Stimulated activated CD4-positive, alpha-beta T cell treated with anti-CD3 and anti-CD28 coated beads, Interleukin-2, amount 100 ng/mL, for 4 hours (primary cell): ENCODE measurements at regions not wholly inside any gene's neighbourhood (a gene's known extent, or its start where the extent isn't known, plus 50 kb on each side); places are given as distances from the start of the nearest gene placed in this dataset.
"Not testable (repeated sequence)": the region's sequence is repeated elsewhere in the genome, so short reads cannot be mapped to it uniquely, and the experiment has no call there.

Experiments
- DNase-seq: peaks from one replicate; pipeline ENCODE4 v3.0.0-alpha.2; 2020; ENCODE audit warnings: low read depth

DNA sequence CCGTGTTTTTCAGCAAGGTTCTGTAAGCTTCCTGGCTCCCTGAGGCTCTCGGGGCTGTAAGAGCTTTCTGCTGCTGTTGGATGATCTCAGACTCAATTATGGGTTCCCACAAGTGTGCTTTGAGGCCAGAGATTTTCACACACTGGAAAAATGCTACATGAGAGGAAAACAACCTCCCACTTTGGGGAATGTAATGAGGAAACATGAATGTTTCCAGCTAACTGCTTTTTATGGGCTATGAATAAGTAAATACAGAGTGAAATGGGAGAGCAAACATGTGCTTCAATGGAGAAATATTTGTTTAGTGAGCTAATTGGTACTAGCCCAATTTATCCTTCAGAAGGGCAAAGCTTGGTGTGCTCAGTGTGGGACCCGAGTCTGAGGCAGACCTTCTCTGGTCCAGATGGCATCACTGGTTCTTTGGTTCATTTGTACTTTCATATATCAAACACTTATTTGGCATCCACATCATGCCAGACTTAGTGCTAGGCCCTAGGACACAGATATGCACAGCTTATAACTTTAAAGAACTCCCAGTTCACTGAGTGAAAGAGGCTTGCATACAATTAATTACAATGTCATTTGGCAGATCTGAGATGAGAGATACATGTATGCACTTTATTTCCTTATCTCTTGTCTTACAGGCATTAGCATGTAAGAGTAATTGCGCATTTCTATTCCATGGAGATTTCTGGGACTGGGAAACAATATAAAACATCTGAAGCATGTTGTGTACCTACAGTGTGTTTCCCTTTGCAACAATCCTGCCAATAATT, 248.8 kb downstream of the RDH14 start:
- no peak for DNase-seq

DNA sequence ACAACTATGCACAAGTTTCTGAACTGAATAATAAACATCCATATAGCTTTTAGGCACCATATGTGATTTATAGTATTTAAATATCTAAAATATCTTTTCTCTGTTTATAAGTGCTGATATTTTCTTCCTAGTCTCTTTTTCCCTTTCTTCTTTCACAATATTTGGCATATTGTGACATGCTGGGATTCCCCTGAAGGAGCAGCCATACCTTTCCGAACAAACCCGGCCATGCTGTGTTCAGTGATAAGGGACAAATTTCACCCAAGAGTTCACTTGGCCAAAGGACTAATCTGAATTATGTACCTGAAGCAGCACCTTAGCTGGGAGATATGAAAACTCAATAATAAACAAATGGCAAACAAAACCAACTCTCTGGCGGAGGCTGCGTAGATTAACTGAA, 250.8 kb downstream of the RDH14 start:
- no peak for DNase-seq

DNA sequence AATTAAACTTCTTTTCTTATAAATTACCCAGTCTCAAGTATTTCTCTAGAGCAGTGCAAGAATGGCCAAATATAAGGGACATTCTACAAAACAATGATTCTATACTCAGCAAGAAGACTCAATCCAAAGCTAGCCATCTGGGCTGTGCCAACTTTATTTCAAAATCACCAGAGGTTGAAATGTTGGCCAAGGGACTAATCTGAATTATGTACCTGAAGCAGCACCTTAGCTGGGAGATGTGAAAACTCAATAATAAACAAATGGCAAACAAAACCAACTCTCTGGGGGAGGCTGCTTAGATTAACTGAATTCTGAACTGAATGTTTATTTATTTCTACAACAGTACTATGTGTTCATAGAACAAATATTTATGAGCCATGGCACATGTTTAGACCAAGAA, 251.3 kb downstream of the RDH14 start:
- no peak for DNase-seq

DNA sequence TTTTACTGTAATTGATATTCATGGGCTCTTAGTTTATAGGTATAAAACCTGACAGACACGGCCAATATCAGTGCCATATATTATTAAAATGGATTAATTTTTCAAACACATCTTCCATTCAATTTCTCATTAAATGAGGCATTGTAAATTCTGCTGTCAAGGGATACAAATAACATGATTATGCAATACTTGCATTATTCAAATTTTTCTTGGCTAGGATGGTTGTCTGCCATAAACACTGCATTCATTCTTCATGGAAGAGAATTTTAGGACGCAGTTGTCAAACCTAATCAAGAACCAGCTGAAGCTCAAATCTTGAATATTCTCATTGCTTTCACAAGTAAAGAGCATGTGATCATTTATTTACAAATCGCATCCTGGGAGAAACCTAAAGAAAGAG, 255.6 kb downstream of the RDH14 start:
- DNase-seq: no peak

DNA sequence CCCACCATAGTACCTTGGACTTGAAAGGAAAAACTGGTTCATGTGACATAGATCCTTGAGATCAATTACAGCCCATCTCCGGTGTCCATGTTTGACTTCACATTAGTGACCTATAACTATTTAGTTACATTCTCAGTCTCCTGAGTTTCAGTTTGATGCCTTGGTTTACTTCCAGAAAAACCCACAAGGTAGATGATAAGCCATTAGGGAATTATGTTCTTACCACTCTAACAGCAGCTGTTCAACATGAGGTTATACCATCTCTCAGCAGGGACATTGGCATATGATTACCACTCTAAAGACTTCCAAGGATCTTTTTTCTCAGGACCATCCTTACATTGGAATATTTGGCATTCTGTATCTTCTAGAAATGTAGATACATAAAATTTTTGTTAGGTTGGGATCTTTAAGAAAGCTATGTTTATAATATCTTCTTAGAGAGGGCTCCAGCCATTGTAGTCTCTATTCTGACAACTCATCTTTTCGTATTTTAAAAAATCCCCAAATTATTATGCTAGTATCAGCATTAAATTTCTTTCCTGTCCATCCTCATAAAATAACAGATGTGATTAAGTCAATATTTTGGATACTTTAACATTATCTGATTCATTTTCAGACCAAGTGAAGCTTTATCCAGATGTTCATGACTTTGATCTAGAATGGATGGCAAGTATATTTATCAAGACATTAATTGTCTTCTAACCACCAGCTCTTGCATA, 258.9 kb downstream of the RDH14 start:
- DNase-seq: no peak

DNA sequence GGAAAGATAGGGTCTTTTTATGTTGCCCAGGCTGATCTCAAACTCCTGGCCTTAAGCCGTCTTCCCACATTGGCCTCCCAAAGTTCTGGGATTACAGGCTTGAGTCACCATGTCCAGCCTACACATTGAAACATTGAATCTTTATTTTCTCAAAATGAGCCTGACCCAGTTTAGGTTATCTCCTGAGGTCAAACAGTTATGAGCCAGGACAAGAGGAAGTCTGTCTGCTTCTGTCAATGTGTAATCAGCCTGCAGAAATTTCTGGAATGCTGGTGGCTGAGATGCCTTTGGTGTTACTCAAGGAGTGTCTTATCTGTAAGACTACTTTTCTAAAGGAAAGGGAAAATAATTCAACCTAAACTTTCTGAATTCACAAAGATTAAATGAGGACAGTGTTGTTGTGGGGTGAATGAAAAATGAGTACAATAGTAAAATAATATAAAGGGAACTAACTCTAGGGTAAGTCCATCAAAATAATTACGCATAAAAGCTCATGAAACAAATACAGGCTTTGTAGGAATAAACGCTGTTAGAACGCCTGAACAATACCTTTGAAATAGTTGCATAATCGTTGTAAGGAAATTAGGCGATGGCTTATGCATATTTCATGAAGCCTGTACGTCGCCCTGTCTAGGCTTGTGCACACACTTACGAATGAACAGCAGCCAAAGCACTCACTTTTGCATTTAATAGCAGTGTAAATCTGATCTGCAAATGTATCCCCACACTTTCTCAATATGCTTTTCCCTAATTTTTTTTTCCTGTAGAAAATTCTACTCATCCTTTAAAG, 260.8 kb downstream of the RDH14 start:
- no peak for DNase-seq

DNA sequence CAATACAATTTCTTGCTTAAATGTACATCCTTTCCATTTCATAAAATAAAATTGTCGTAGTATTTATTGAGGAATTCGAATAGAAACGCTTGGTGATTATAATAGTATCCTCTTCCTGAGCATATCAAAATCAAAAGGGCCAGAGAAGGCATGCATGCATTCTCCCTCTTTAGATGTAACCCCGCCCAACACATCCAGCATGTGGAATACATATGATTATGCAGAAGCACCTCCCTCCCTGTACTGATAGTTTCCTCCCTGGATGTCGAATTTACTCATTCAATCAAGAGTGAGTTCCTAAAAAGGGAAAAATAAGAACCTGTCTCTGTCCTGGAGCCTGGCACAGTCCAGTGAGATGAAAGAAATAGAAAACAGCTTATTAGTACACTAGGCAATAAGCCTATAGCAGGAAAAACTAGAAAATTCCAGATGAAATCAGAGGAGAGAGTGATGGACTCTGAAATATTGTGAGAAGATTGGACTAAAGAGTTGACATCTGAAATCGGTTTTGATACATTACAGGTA, 262.9 kb downstream of the RDH14 start:
- no peak for DNase-seq

DNA sequence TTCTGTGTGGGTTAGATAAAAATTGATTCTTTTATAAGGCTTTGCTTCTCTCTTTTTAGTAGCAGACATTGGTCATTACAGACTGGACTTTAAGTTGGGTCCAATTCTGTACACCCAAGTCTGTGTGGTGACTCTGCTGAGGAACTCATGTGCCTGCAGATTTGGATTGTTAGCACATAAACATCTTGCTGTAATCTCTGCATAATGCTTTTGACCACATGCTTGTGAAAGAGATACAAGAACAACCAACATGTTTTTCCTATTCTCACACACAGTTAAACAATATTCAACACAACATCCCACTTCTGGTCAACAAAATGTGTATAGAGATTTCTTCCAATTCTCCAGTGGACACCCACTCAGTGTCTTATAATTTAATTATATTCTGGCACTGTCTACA, 270.1 kb downstream of the RDH14 start:
- no peak for DNase-seq

DNA sequence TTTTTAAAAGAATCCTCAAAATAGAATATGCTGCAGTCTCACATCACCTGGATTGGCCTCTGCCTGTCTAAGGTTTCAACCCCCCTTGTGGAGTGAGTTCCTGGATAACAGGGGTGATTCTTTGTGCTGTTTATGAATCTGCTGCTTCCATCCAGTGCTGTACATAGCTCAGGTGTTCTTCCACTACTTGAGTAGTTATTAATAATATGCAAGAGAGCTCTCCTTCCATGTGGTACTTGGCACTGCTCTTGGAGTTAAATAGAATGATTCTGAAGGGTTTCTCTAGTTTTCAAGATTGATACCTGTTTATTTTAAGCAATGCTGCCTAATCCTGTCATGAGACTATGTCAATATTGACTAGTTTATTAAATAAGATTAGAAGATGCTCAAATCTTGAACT, 273.6 kb downstream of the RDH14 start:
- no peak for DNase-seq

DNA sequence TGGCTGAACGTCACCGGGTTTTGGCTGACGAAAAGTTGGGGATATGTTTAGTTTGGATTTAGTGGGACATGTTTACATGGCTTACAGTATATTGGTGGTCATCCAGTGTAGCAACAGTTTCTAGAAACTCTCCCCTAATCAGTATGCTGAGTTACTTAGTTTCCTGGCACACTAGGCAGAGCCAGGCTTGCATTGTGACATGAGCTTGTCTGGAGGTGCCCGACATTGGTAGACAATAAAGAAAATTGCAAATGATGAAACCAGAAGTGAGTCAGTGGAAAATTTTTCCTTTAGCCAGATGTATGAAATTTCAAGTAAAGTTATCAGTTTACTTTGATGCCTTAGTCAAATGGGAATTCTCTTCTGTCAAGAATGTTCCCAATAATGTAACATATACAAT, 276.1 kb downstream of the RDH14 start:
- DNase-seq: no peak

DNA sequence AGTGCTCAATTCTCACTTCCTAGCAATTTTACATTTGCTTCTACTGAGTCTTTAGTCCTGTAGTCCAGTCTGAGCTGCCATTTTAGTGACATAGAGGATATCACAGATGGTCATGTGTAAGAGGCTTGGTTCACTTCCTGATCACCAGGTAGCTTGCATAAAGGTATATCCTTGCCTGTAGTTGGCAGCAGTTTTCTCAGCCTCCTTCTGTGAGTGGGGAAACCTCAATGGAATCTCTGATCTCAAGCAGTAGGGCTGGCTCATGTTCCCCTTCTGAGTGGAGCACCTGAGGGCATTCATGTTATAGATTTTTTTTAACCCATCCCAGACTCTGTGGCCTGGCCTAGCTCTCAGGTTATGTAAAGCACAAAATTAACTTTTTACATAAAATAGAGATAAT, 278.4 kb downstream of the RDH14 start:
- DNase-seq: no peak

DNA sequence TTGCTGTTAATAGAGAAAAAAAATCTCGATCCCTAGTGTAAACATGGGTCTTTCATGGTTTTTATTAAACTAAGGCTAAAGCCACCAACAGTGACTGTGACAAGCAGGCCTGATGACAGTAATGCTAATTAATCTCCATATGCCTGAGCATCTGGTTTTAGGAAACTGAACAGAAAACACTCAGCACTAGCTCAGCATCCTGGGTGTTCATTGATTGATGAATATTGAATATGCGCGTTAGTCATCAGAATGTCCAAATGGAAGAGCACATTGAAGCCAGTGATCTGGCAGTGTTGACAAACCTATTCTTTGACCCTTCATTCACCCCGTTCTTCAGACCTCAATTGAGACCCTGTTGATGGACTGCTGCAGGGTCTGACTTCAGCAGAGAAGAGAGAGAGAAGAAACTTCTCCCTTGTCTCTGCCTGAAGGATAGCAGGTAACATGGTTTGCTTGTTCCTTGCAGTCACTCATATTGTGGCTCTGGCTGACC, 283.8 kb downstream of the RDH14 start:
- no peak for DNase-seq

DNA sequence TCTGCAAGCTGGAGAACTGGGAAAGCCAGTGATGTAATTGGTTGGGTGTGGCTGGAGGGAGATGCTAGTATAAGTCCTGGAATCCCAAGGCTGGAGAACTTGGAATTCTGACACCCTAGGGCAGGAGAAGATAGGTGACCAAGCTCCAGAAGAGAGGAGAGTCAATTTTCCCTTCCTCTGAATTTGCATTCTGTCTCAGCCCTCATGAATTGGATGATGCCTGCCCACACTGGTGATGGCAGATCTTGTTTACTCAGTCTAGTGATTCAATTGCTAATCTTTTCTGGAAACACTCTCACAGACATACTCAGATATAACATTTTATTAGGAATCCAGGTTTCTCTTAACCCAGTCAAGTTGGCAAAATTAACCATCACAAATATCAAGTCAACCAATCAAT, 287.2 kb downstream of the RDH14 start:
- DNase-seq: no peak

DNA sequence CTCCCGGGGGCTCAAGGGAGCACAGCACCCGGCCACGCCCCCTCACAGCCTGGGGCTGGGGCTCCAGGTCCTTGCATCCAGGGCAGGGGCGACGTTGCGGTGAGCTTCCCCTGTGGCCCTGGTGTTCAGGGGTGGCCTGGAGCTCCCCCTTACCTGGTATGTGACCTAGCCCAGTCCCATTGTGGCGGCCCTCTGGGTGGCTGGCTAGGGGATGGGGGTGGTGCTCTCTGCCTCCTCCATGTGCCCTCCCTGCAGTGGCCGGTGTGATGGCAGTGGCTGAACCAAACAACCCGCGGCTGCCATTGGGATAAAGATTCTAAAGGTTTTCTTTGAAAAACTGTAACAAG, 288.3 kb downstream of the RDH14 start:
- no peak for DNase-seq

DNA sequence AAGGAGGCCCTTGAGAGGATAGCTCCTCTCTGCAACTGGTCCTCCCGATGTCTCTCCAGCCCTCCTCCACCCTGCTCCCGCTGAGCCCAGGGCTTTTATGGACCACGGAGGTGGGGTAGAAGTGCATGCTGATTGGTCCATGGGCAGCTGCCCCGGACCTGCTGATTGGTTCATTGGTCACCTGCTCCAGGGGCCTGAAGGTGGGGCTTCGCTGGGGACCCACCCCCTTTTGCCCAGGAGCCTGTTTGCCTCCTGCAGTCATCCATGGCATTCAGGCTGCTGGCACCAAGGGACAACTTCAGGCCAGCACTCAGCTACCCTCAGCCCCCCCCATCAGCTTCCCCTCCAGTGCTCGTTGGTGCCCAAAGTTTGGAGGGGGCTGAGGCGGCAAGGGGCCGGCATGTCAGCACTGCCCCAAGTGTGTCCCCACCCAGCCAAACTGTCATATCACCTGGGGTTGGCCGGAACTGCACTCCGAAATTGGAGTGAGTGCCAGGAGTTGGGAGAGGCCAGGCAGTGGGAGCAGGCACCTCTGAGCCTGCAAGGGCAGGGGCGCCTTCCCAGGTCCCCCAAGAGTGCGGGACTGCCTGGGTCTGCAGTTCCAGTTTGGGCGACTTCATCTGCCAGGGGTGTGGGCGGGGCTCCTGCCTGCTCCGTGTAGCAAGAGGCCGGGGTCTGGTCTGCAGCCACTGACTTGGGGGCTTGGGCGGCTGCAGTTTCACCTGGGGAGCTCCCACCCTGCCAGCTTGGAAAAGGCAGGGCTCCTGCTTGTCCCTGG, 288.9 kb downstream of the RDH14 start:
- DNase-seq: no peak

DNA sequence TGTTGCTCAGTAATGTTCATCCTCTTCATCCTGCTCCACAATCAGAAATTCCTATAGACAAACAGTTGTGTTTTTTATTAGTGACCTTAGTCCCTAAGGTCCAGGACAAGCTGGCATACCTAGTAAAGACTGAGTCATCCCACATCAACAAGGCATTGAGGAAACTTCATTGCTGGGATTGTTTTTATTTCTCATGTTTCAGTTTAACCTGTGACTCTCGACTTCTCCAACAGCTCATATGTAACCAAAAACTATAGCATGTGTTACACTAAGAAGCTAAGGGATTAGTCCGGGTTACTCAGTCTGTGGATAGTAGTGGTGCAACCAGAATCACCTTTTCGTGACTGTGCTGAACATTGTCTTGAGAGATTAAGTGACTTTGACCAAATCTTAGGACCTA, 292.1 kb downstream of the RDH14 start:
- no peak for DNase-seq

DNA sequence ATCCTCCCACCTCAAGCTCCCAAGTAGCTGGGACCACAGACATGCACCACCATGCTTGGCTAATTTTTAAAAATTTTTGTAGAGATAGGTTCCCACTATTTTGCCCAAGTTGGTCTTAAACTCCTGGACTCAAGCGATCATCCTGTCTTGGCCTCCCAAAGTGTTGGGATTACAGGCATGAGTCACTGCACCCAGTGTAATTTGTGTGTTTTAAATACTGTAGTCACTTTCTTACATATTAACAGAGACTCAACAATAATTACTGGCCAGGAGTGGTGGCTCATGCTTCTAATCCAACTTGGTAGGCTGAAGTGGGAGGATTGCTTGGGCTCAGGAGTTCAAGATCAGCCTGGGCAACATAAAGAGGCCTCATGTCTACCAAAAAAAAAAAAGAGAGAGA, 293.0 kb downstream of the RDH14 start:
- no peak for DNase-seq

DNA sequence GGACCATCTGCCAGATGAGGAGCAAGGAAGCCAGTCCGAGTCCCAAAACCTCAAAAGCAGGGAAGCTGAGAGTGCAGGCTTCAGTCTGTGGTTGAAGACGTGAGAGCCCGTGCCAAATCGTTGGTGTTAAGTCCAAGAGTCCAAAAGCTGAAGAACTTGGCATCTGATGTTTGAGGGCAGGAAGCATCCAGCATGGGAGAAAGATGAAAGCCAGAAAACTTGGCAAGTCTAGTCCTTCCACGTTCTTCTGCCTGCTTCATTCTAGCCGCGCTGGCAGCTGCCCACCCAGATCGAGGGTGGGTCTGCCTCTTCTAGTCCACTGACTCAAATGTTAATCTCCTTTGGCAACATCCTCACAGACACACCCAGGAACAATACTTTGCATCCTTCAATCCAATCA, 293.8 kb downstream of the RDH14 start:
- DNase-seq: not testable (repeated sequence)

DNA sequence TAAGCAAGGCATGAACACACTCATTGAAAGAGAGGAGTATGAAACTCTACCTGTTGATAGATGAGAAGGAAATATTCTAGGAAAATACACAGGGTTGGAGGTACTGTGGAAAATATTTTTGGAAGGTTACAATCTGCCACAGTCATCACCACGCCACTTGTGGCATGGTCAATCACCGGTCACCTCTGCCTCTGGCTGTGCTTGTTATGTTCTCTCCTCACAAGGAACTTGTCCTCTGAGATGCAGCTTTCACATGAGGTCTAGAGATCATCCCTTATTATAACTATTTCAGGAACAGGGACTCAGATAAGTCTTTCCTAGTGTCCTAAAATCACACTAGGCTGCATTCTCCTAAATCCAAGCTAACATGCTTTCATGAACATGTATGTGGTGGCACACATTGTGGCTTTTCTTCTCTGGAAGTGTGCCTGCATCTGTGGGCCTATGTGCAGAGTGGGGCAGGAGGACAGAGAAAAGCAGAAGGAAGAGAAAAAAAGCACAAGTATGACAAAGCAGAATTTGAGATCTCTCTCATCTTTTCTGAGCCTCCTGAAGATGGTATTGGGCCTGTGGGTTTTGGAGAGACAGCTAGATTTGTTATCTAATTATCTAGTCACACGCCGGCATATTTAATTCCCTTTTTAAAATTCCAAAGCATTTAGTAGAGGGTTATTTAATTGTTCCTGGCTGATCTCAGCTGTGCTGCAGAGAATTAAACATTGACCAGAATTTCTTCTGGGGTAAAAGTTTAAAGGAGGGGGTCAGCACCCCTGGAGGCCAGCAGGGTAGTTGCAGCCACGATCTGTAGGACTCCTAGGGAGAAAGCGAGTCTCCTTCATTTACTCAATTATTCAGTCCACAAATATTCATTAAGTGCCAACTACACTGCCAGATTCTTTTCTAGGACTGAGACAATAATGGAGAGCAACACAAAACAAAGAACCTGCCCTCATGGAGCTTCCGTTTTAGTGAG, 294.6 kb downstream of the RDH14 start:
- no peak for DNase-seq

DNA sequence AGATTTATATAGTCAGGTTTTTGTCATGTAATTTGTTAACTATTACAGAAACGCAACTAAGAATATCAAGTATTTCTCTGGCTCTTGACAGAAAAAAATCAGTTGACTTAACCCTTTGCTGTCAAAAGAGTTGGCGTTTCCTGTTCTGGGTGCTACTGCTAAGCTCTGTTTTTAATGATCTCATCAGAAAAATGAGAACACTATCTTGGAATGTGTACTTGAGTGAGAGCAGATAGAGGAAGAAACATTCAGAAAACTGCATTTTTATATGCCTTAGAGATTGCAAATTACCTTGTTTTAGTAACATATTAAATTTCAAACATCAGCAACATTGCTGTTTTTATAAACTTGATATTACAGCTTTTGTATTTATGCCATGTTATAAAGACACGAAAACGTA, 297.9 kb downstream of the RDH14 start:
- no peak for DNase-seq
